Parathyroid adenoma (tissue), 2 donors: ENCODE measurements at regions not wholly inside any gene's neighbourhood (a gene's known extent, or its start where the extent isn't known, plus 50 kb on each side); places are given as distances from the start of the nearest gene placed in this dataset.

ENCODE experiments used
- H2AFZ ChIP-seq: fragments of 300-600 bp; sonication (generic); one replicate; pipeline ENCODE4 v1.7.0; 2017; ENCODE audit warnings: antibody characterized with exemption, mild to moderate bottlenecking
- H3K27ac ChIP-seq: fragments of 300-600 bp; sonication (generic); one replicate; pipeline ENCODE4 v1.7.0; 2017
- H3K27me3 ChIP-seq: fragments of 300-600 bp; sonication (generic); one replicate; pipeline ENCODE4 v1.7.0; 2017; ENCODE audit warnings: low read length; ENCODE audit not compliant: control insufficient read depth, insufficient read depth
- H3K36me3 ChIP-seq: fragments of 300-600 bp; sonication (generic); one replicate; pipeline ENCODE4 v1.7.0; 2017; ENCODE audit warnings: low read length; ENCODE audit not compliant: control insufficient read depth, insufficient read depth
- H3K4me1 ChIP-seq: fragments of 300-600 bp; sonication (generic); one replicate; pipeline ENCODE4 v1.7.0; 2017; ENCODE audit warnings: control low read depth
- H3K4me2 ChIP-seq: fragments of 300-600 bp; sonication (generic); one replicate; pipeline ENCODE4 v1.7.0; 2017; ENCODE audit warnings: low read length
- H3K4me3 ChIP-seq: fragments of 300-600 bp; sonication (generic); one replicate; pipeline ENCODE4 v1.7.0; 2017; ENCODE audit warnings: low read depth, low read length
- H3K79me2 ChIP-seq: fragments of 300-600 bp; sonication (generic); one replicate; pipeline ENCODE4 v1.7.0; 2017; ENCODE audit warnings: control low read depth
- H3K9ac ChIP-seq: fragments of 300-600 bp; sonication (generic); one replicate; pipeline ENCODE4 v1.7.0; 2017; ENCODE audit warnings: mild to moderate bottlenecking
- H3K9me3 ChIP-seq: fragments of 300-600 bp; sonication (generic); one replicate; pipeline ENCODE4 v1.7.0; 2017; ENCODE audit warnings: low read length; ENCODE audit not compliant: control insufficient read depth
- TF ChIP-seq, protein P1 (sequence below): fragments of 300-600 bp; sonication (generic); IDR thresholded peaks from one replicate; pipeline ENCODE4 v1.7.0; 2017; ENCODE audit warnings: antibody characterized with exemption, mild to moderate bottlenecking
- donor health status: primary hyperparathyroidism.

DNA sequence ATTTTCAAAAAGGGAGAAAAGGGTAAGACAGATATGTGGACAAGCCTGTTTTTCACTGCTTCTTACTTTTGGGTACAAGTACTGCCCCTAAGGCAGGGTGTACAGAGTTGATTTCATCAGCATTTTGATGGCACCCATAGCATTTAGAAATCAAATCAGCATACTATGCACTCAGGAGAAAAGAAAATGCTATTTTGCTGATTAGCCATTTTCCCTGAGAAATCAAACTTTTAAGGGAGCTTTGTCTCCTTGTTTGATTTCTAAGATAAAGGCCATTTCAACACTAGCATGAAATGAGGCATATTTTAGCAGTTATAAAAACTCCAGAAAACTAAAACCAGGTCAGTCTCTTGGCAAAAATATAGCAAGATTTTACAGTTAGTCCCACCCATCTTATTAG, 2269.4 kb upstream of the WWC1 start:
- Histone ChIP-seq H3K36me3 (no peaks in the 10 kb centered on the region), H3K27me3 (no peaks in the 10 kb centered on the region), H3K4me2 (no peak overlapping the region), H3K4me3 (no peak overlapping the region), H2AFZ (no peak overlapping the region), H3K4me1 (no peaks in the 10 kb centered on the region), H3K9ac (no peak overlapping the region), H3K79me2 (no peaks in the 10 kb centered on the region), H3K27ac (no peak overlapping the region), H3K9me3 (no peaks in the 10 kb centered on the region)
- TF ChIP-seq, protein P1, sequence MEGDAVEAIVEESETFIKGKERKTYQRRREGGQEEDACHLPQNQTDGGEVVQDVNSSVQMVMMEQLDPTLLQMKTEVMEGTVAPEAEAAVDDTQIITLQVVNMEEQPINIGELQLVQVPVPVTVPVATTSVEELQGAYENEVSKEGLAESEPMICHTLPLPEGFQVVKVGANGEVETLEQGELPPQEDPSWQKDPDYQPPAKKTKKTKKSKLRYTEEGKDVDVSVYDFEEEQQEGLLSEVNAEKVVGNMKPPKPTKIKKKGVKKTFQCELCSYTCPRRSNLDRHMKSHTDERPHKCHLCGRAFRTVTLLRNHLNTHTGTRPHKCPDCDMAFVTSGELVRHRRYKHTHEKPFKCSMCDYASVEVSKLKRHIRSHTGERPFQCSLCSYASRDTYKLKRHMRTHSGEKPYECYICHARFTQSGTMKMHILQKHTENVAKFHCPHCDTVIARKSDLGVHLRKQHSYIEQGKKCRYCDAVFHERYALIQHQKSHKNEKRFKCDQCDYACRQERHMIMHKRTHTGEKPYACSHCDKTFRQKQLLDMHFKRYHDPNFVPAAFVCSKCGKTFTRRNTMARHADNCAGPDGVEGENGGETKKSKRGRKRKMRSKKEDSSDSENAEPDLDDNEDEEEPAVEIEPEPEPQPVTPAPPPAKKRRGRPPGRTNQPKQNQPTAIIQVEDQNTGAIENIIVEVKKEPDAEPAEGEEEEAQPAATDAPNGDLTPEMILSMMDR: no peak

DNA sequence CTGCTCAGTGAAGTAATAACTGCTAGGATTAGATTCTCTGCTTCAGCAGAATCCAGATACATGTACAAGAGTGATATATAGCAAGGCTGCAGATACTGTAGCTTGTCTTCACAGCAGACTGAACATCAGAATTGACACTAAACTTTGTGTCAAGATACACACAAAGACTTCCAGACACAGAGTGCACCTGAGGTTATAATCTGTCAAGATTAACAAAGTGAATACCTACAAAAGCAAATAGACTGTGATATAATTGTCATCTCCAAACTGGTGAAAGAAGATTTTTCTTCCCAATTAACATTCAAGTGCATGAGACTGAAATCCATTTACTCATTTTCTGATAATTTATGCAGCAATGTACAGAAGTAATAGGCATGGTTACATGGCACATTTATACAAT, 2266.5 kb upstream of the WWC1 start:
- H2AFZ ChIP-seq: no peak overlapping the region
- no peak overlapping the region for H3K4me3 ChIP-seq
- no peak overlapping the region for H3K4me2 ChIP-seq
- no peak overlapping the region for H3K27ac ChIP-seq
- H3K9ac ChIP-seq: no peak overlapping the region
- H3K36me3 ChIP-seq: no peaks in the 10 kb centered on the region
- TF ChIP-seq, protein P1: no peak
- no peaks in the 10 kb centered on the region for H3K27me3 ChIP-seq
- no peaks in the 10 kb centered on the region for H3K79me2 ChIP-seq
- no peaks in the 10 kb centered on the region for H3K4me1 ChIP-seq
- H3K9me3 ChIP-seq: no peaks in the 10 kb centered on the region

DNA sequence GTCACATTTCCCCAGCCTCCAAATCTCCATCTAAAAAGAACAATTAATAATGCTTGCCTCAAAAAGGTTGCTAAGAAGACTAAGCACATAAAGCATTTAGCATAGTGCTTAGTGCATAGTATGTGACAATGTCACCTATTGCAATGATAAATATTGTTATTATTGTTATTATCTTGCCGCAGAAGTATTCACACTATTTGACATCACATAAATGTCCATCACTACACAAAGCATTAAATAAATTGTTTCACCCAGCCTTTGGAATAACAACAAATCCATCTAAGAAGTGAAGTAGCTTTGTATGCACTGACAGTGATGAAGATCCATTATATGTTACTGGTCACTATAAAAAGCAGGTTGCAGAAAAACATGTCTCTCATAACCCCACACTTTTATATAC, 2263.9 kb upstream of the WWC1 start:
- Histone ChIP-seq H3K4me3 (no peak overlapping the region), H3K4me1 (no peaks in the 10 kb centered on the region), H3K4me2 (no peak overlapping the region), H3K27me3 (no peaks in the 10 kb centered on the region), H2AFZ (no peak overlapping the region), H3K36me3 (no peaks in the 10 kb centered on the region), H3K9ac (no peak overlapping the region), H3K79me2 (no peaks in the 10 kb centered on the region), H3K27ac (no peak overlapping the region), H3K9me3 (no peaks in the 10 kb centered on the region)
- TF ChIP-seq, protein P1: no peak

DNA sequence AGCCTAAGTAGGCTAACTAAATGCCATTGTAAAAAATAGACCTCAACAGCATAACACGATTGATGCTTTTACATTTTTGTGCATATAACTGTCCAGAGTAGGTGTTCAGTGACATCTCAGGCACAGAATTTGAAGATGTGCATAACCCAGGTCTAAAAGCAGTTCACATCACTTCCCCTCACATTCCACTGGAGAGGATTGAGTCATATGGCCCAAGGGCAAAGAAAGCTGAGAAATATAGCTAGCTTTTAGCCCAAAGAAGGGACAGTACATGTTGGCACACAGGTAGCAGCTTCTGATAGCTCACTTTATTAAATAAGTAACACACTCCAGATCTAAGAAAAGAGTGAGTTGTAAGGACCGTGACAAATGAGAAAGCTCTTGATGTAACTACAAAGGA, 2259.5 kb upstream of the WWC1 start:
- H3K4me3 ChIP-seq: no peak overlapping the region
- H3K9ac ChIP-seq: no peak overlapping the region
- H3K9me3 ChIP-seq: no peaks in the 10 kb centered on the region
- no peak overlapping the region for H2AFZ ChIP-seq
- H3K27ac ChIP-seq: no peak overlapping the region
- no peaks in the 10 kb centered on the region for H3K4me1 ChIP-seq
- TF ChIP-seq, protein P1: no peak
- H3K79me2 ChIP-seq: no peaks in the 10 kb centered on the region
- H3K4me2 ChIP-seq: no peak overlapping the region
- no peaks in the 10 kb centered on the region for H3K36me3 ChIP-seq
- no peaks in the 10 kb centered on the region for H3K27me3 ChIP-seq

DNA sequence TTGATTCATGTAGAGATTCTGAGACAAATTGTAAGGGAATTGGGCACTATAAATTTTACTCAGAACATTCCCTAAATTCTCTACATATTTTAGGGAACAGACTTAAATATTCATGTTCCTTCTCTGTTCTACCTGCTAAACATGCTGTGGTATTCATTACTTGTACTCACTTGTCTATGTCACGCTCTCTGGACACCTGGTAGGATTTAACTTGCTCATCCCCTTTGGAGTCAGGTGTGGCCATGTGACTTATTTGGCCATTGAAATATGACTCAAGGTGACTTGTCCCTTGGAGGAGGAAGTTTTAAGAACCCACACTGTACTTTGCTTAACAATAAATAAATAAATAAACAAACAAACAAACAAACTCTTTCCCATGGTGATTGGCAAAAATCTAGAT, 2258.8 kb upstream of the WWC1 start:
- H3K4me2 ChIP-seq: no peak overlapping the region
- H3K79me2 ChIP-seq: no peaks in the 10 kb centered on the region
- H3K36me3 ChIP-seq: no peaks in the 10 kb centered on the region
- H3K27ac ChIP-seq: no peak overlapping the region
- TF ChIP-seq, protein P1: no peak
- H3K27me3 ChIP-seq: no peaks in the 10 kb centered on the region
- H3K9ac ChIP-seq: no peak overlapping the region
- H2AFZ ChIP-seq: no peak overlapping the region
- no peaks in the 10 kb centered on the region for H3K4me1 ChIP-seq
- H3K4me3 ChIP-seq: no peak overlapping the region
- H3K9me3 ChIP-seq: no peaks in the 10 kb centered on the region
